Mesothelial cell of epicardium (in vitro differentiated cells): ENCODE measurements at regions not wholly inside any gene's neighbourhood (a gene's known extent, or its start where the extent isn't known, plus 50 kb on each side); places are given as distances from the start of the nearest gene placed in this dataset.

Experiments used
- DNase-seq, 2 experiments: peaks; one replicate each; pipeline ENCODE4 v3.0.0; 2021; ENCODE audit warnings: low spot score in 2 of 2; ENCODE audit not compliant: unreplicated experiment in 2 of 2
- H3K27ac Mint-ChIP-seq: 2 replicates; pipeline ENCODE4 v1.8.0; 2021; ENCODE audit warnings: mixed read lengths
- H3K27me3 Mint-ChIP-seq: 2 replicates; pipeline ENCODE4 v1.8.0; 2021; ENCODE audit warnings: low read depth, mixed read lengths
- H3K36me3 Mint-ChIP-seq: 2 replicates; pipeline ENCODE4 v1.8.0; 2021; ENCODE audit warnings: mixed read lengths
- H3K4me1 Mint-ChIP-seq: 2 replicates; pipeline ENCODE4 v1.8.0; 2021; ENCODE audit warnings: mixed read lengths
- H3K4me3 Mint-ChIP-seq: 2 replicates; pipeline ENCODE4 v1.8.0; 2021; ENCODE audit warnings: mild to moderate bottlenecking, moderate library complexity, mixed read lengths
- H3K9me3 Mint-ChIP-seq: 2 replicates; pipeline ENCODE4 v1.8.0; 2021; ENCODE audit warnings: mixed read lengths
- TF ChIP-seq, protein P1 (sequence below): fragments of 200-600 bp; sonication (generic); IDR thresholded peaks from one replicate; pipeline ENCODE4 v1.5.0; 2021; ENCODE audit warnings: antibody characterized with exemption; ENCODE audit not compliant: unreplicated experiment

DNA sequence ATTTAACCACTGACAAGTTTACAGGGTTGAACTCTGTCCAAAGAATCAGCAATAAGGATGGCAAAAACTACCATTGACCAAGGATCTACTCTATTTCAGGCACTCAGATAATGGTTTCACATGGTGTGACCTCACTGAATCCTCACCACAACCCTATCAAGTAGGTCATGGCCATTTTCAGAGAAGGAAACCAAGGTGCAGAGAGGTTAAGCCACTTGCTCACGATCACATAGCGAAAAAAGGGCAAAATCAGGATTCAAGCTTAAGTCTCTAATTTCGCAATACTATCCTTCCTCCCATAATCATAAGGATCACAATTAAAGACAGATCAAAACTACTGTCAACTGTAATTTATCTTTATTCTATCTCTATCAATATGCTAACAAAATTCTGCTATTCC, 191.0 kb upstream of the AFF2 start:
- H3K27ac Mint-ChIP-seq = no peak overlapping the region

DNA sequence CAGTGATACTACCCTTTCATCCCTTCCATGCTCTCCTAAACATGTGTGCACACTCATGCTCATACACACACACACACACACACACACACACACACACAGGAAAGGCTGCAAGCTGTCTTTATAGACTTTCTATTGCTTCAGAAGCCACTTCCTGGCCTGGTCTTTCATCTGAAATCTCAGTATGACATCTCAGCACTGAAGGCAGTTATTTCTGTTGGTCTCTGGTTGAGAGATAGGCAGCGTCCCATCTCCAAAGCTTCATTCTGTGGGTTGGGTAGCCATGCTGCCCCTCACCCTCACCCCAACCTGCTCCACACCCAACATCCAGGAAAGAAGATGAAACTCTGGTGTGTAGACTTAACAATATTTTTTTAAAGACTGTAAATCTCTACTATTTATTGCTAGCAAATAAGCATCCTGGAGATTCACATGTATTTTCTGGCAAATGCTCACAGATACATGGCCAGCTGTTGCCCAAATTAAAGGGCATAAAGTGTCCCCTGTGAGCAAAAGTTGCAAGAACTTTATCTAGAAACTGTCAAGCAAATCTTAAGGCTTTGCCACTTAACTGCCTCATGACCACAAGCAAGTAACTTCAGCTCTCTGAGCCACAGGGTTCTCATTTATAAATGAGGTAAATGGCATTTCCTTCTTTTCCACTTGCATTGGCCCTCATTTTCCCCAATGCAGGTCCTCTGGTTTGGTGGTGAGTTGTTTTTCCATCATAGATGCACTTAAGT, 189.8 kb upstream of the AFF2 start:
- H3K9me3 Mint-ChIP-seq = peaks cover 24% of the 10 kb centered on the region
- TF ChIP-seq, protein P1, sequence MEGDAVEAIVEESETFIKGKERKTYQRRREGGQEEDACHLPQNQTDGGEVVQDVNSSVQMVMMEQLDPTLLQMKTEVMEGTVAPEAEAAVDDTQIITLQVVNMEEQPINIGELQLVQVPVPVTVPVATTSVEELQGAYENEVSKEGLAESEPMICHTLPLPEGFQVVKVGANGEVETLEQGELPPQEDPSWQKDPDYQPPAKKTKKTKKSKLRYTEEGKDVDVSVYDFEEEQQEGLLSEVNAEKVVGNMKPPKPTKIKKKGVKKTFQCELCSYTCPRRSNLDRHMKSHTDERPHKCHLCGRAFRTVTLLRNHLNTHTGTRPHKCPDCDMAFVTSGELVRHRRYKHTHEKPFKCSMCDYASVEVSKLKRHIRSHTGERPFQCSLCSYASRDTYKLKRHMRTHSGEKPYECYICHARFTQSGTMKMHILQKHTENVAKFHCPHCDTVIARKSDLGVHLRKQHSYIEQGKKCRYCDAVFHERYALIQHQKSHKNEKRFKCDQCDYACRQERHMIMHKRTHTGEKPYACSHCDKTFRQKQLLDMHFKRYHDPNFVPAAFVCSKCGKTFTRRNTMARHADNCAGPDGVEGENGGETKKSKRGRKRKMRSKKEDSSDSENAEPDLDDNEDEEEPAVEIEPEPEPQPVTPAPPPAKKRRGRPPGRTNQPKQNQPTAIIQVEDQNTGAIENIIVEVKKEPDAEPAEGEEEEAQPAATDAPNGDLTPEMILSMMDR = no peak
- H3K27me3 Mint-ChIP-seq = no peaks in the 10 kb centered on the region
- no peaks in the 10 kb centered on the region for H3K36me3 Mint-ChIP-seq
- no peak overlapping the region for H3K27ac Mint-ChIP-seq
- H3K4me3 Mint-ChIP-seq = no peak overlapping the region
- no peak for DNase-seq
- no peaks in the 10 kb centered on the region for H3K4me1 Mint-ChIP-seq

More for the DNA sequence above, 191.0 kb upstream of the AFF2 start:
- DNase-seq = no peak
- Mint-ChIP-seq H3K4me1 (no peaks in the 10 kb centered on the region), H3K4me3 (no peak overlapping the region), H3K27me3 (no peaks in the 10 kb centered on the region), H3K36me3 (no peaks in the 10 kb centered on the region), H3K9me3 (peaks cover 25% of the 10 kb centered on the region)
- TF ChIP-seq, protein P1 = no peak

DNA sequence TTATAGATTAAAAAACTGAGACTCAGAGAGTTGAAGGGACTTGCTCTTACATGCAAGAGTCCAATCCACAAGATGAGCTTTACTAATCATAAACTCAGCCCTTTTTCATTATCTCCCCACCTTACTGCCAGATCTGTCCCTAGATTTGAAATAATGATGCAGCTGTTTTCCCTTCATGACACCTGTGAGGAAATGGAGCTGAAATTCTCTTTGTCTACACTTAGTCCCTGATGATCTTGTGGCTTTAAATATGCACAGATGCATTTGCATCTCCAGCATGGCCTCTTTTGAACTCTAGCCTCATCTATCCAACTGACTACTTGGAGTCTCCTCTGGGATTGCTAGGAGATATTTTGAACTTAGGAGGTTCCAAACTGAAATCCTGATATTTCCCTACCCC, 188.9 kb upstream of the AFF2 start:
- H3K27me3 Mint-ChIP-seq = no peaks in the 10 kb centered on the region
- H3K27ac Mint-ChIP-seq = no peak overlapping the region

DNA sequence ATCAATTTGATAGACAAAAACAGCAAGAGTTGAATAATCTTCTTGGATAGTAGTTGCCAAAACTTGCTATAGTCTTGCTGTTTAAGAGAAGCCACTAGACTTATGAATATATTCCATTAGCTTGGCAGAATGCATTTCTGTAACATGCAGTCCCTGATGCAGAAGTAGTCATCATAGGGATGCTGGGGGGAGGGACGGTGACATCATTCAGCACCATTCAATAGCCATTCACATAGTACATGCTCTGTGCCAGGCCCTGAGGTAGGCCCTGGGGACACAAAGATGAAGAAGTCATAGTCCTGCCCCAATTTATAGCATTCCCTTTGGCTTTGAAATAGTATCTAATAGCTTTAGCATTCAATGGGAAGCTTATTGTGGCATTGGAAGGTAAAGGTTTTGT, 185.5 kb upstream of the AFF2 start:
- H3K27me3 Mint-ChIP-seq = no peaks in the 10 kb centered on the region
- no peak overlapping the region for H3K27ac Mint-ChIP-seq
- no peaks in the 10 kb centered on the region for H3K36me3 Mint-ChIP-seq
- H3K4me1 Mint-ChIP-seq = no peaks in the 10 kb centered on the region
- TF ChIP-seq, protein P1 = no peak
- H3K9me3 Mint-ChIP-seq = peaks cover 31% of the 10 kb centered on the region
- no peak for DNase-seq
- H3K4me3 Mint-ChIP-seq = no peak overlapping the region

More for the DNA sequence above, 188.9 kb upstream of the AFF2 start:
- H3K9me3 Mint-ChIP-seq = peaks cover 22% of the 10 kb centered on the region
- no peaks in the 10 kb centered on the region for H3K36me3 Mint-ChIP-seq
- no peak overlapping the region for H3K4me3 Mint-ChIP-seq
- no peaks in the 10 kb centered on the region for H3K4me1 Mint-ChIP-seq
- DNase-seq = no peak
- TF ChIP-seq, protein P1 = no peak

DNA sequence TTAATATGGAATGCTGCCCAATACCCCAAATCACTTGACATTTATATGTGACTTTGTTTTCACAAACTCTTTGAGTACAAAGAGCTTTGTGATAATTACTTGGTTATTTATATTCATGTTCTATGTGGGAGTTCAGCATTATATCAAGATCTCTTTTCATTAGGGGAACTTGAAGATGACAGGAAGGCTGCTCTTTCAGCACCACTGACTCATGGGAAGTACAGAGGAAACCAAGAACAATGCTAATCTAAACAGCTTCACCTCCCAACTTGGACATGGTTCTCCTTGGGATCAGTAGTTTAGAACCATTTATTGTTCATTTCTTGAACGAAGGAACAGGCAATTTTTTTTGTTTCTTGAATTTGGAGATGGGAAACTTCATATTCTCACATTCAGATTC, 184.0 kb upstream of the AFF2 start:
- H3K27ac Mint-ChIP-seq = no peak overlapping the region

More for the DNA sequence above, 184.0 kb upstream of the AFF2 start:
- no peak overlapping the region for H3K4me3 Mint-ChIP-seq
- TF ChIP-seq, protein P1 = no peak
- H3K36me3 Mint-ChIP-seq = no peaks in the 10 kb centered on the region
- no peaks in the 10 kb centered on the region for H3K27me3 Mint-ChIP-seq
- H3K9me3 Mint-ChIP-seq = peaks cover 30% of the 10 kb centered on the region
- DNase-seq = no peak
- no peaks in the 10 kb centered on the region for H3K4me1 Mint-ChIP-seq
